Activated CD4-positive, alpha-beta T cell treated with anti-CD3 and anti-CD28 coated beads, Interleukin-2, amount 50 U/mL, for 4 hours (primary cell): ENCODE measurements at regions not wholly inside any gene's neighbourhood (a gene's known extent, or its start where the extent isn't known, plus 50 kb on each side); places are given as distances from the start of the nearest gene placed in this dataset.
"Not testable (repeated sequence)": the region's sequence is repeated elsewhere in the genome, so short reads cannot be mapped to it uniquely, and the experiment has no call there.

Experiments
- DNase-seq, 2 experiments: peaks; one replicate each; pipeline ENCODE4 v3.0.0-alpha.2; 2020

DNA sequence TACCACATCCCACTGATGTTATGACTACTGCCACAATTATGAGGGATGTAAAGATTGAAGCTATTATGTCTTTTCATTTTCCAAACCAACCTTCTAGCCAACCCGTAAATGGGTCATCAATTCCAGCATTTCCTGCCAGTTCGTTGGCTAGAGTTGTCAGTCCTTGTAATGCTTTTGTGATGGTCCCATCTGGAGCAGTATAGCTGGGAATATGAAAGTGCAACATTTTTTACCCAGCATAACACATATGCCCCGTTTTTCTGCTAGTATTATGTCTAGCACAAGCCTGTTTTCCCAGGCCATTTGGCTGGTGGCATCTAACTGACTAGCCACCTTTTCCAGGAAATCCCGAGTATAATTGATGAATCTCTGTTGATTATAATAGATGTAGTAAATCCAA lies 1501.6 kb upstream of the SLC39A10 start:
- DNase-seq, result no peak

DNA sequence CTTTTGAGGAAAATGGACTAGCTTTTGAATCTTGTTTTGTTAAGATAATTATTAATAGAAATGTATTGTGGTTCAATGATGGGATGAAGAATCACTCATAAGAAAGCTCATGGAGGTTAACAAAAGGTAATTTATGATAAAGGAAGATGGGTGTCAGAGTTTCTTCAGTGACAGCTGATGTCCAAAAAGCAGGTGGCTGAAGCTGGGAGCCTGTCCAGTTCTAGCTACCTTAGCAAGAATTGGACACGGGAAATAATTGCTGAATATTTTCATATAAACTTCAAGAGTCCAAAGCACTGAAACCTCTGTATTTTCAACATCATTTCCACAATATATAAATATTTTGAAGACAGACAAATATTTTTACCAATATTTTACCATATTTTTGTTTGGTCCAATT lies 1505.8 kb upstream of the SLC39A10 start:
- DNase-seq, result no peak

DNA sequence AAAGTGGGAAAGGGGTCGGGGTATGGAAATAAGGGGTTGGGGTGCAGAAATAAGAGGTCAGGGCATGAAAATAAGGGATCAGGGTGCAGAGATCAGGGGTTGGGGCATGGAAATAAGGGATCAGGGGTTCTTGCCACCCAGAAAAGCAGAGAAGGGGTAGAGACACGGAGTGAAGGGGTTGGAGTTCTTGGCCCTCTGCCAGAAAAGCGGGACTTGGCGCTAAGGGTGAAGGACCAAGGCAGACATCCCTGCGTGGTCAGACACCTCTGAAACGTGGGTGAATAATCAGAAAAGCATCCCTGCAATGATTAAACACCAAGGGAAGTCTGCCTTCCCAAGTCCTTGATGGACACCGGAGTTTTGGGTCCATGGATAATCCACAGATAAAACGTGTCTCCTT lies 1521.6 kb upstream of the SLC39A10 start:
- DNase-seq, result no peak

- no peak for DNase-seq
These were observed 1528.2 kb upstream of the SLC39A10 start for GRCh38 chr2:194128810-194129209.

GRCh38 chr2:194126418-194126817 lies 1530.6 kb upstream of the SLC39A10 start:
- DNase-seq, result no peak

DNA sequence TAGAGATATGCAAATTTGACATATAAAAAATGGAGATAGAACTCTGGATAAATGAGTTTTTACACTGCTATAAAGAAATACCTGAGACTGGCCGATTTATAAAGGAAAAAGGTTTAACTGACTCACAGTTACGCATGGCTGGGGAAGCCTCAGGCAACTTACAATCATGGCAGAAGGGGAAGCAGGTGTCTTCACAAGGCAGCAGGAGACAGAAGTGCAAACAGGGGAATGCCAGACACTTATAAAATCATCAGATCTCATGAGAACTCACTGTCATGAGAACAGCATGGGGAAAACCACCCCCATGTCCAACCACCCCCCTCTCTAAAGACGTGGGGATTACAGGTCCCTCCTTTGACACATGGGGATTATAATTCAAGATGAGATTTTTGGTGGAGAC lies 1540.2 kb upstream of the SLC39A10 start:
- no peak for DNase-seq

DNA sequence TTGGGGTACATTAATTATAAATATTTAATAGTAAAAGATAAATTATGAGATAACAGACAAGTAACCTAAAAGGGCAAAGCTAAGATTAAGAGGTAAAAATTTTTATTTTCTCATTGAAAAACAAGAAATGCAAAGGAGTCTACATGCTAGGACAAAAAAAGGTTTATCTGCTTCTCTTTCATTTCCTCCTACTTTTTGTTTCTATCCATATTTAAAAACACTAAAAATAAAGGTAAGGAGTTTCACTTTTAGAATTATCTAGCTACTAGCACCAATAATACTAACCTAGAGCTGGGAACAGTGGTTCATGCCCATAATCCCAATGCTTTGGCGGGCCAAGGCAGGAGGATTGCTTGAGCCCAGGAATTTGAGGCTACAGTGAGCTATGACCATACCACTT lies 1551.7 kb upstream of the SLC39A10 start:
- DNase-seq, result no peak

DNA sequence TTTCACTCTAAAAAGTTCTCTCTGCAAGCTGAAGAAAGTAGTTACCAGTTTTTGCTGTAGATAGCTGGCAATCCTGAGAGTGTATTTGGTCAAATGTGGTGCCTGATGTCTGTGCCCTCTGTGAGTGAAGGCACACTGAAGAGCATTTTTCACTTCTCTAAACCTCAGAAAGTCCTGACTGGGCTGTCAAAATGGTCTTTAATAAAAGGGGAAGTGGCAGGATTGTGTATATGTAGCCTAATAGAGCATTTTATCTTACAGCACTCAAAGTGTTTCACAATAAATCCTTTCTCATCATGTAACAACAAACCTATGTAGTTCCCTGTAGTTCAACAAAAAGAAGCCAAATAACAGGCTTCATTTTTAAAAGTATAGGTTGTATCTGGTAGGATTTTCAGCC lies 1552.3 kb upstream of the SLC39A10 start:
- DNase-seq, result no peak

GRCh38 chr2:194103941-194104659 lies 1552.9 kb upstream of the SLC39A10 start:
- no peak for DNase-seq

DNA sequence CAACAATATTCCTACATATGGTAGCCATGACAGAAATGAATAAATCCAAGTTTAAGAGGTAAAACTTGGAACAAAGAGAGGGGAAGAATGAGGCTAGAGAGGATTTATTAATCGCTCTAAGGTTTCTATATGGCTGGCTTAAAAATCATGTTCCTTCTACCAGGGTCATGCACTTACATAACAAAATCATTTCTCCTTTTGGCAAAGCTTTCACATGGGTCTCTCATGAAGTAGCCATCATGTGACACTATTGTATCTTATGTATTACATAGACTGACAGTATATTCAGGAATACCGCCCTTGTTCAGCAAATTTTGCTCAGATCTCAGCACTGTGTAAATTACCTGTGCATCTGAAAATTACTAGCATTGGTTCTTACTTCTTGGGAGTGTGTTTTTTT lies 1554.5 kb upstream of the SLC39A10 start:
- no peak for DNase-seq

DNA sequence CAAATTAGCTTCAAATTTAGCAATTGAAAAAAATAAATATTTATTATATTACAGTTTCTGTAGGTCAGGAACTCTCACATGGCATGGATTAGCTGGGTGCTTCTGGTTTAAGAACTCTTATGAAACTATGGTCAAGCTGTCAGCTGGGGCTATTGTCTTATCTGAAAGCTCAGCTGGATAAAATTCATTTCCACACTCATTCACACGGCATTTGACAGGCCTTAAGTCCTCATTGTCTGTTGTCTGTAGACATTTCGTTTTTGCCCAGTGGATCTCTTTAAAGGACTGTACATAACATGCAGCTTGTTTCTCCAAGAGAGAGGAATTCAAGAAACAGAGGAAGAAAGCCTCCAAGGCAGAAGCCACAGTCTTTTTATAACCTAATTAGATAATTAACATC lies 1556.8 kb upstream of the SLC39A10 start:
- DNase-seq, result no peak

GRCh38 chr2:194096402-194096801 lies 1560.6 kb upstream of the SLC39A10 start:
- DNase-seq, result no peak

DNA sequence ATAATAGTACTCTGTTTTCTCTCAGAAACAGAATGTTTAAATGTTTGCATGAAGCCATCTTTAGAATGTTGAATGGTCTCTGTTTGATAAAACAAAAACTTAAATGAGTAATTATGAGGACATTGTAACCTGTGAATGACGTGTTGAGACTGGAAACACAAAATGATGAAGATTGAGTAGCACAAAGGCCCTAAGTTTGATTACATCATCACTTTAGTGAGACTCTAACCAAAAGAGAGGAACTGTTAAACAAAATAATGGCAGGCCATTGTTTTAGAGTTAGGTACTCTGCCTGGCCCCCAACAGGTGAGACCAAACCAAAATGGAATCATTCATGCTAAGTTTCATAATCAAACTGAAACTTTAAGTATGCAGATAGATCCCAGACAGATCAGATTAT lies 1561.7 kb upstream of the SLC39A10 start:
- DNase-seq, result no peak

- DNase-seq, result no peak
These were observed 1566.6 kb upstream of the SLC39A10 start for GRCh38 chr2:194090251-194090905.

GRCh38 chr2:194087089-194087958 lies 1569.7 kb upstream of the SLC39A10 start:
- DNase-seq, result no peak

GRCh38 chr2:194086129-194086528 lies 1570.9 kb upstream of the SLC39A10 start:
- DNase-seq, result no peak

DNA sequence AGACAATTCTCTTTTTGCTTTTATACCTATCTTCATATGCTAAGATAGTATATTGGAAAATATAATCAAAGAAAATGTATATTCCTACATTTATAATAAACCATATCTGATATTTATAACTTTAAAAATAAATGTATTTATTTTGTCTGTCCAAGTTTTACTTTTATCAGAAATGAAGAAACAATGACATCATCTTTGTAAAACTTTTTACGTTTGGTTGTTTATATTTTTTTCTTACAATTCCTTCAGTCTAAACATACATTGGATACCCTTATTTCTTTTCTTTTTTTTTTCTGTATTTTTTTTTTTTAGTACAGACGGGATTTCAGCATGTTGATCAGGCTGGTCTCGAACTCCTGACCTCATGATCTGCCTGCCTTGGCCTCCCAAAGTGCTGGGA lies 1577.0 kb upstream of the SLC39A10 start:
- no peak for DNase-seq

GRCh38 chr2:194077366-194077765 lies 1579.7 kb upstream of the SLC39A10 start:
- DNase-seq, result no peak

DNA sequence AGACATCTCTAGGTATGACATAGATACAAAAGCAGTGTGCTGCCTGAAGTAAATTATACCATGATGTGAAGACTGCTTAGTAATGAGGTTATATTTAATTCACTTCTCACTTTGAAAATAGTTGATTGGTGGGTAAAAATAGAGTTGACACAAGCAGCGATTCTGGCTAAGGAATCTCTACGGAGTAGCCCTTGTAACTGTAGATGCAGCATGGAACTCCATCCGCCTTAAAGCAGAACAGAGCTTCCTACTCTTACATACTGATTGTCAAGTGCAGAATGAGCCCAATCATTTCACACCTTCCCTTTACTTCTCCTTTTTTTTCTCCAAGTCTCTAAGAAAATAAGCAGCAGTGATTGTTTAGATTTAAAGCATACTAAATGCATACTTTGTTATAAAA lies 1594.6 kb upstream of the SLC39A10 start:
- no peak for DNase-seq

DNA sequence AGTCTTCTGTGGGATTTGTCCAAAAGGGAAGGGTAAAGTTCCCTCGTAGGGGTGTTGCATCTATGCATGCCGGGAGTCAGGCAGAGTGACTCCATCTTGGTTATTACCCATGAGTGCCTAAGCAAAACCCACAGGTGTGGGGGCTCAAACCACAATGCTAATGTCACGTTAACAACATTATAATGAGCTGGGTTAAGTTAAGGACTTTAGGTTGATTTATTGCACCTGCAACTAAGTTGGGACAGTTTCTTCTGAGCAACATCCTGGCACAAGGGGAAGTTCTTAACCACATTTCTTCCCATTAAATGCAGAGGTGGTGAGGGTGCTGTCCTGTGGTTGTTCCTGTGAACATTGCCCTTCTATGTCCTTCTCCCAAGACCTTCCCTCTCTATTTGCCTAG lies 1596.8 kb upstream of the SLC39A10 start:
- DNase-seq, result no peak

DNA sequence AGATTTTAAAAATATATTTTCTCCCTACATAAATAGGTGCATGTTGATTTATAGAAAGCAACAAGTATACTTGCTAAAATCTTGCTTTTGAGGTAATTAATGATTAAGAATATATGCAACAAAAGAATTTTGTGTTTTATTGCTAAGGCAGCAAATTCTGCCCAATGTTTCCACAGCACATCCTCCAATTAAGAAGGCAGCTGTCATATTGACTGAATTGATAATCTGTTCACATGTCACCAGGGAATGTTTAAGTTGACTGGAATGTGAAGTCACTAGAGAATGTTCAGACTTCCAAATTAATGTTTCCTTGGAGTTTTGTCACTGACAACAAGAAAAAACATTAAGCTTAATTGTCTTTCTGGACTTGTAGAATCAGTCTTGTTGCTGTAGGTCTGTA lies 1602.7 kb upstream of the SLC39A10 start:
- DNase-seq, result no peak

GRCh38 chr2:194044321-194044720 lies 1612.7 kb upstream of the SLC39A10 start:
- no peak for DNase-seq

DNA sequence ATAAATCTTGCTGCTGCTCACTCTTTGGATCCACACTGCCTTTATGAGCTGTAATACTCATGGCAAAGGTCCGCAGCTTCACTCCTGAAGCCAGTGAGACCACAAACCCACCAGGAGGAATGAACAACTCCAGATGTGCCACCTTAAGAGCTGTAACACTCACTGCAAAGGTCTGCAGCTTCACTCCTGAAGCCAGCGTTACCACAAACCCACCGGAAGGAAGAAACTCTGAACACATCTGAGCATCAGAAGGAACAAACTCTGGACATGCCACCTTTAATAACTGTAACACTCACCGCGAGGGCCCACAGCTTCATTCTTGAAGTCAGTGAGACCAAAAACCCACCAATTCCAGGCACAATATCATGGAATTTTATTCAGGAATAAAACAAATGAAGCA lies 1635.9 kb upstream of the SLC39A10 start:
- not testable (repeated sequence) for DNase-seq

- no peak for DNase-seq
These were observed 1636.9 kb upstream of the SLC39A10 start for GRCh38 chr2:194020155-194020554.
